ENCODE measurements at regions not wholly inside any gene's neighbourhood (a gene's known extent, or its start where the extent isn't known, plus 50 kb on each side); places are given as distances from the start of the nearest gene placed in this dataset.
A peak's percentile ranks its signal among the peaks of the same experiment; 100 is the strongest.

- CTCF ChIA-PET: interaction anchor here (0.6 to 6.4 kb wide), 18 partner anchors 20 to 137 kb away, joined by 3 to 114 read pairs (median 4); partner anchors contain the start of gene ARF6
- Histone ChIP-seq H2AFZ (ENCODE audit: insufficient read depth, low read depth, low read length, poor library complexity, severe bottlenecking) (no peak overlapping the region), H3K4me3 (ENCODE audit: control extremely low read depth in 1 of 5, extremely low read depth in 1 of 5, insufficient read depth in 1 of 5, low read depth in 2 of 5, low read length in 4 of 5) (no peak overlapping the region), H3K9me3 (ENCODE audit: control extremely low read depth in 1 of 3, control insufficient read depth in 2 of 3, insufficient read depth in 1 of 3, low read length in 2 of 3) (no peaks in the 10 kb centered on the region), H3K4me1 (ENCODE audit: control insufficient read depth in 2 of 2, insufficient read depth in 2 of 2, low read length in 2 of 2) (peaks cover 52 to 58% of the 10 kb centered on the region in 2 donors), H3K36me3 (replicated peaks in 1 of 2; ENCODE audit: control extremely low read depth in 1 of 2, control insufficient read depth in 1 of 2, extremely low read depth in 1 of 2, insufficient read depth in 2 of 2, low read length in 1 of 2) (peaks cover 0 to 3% of the 10 kb centered on the region in 2 experiments), H4K20me1 (ENCODE audit: control insufficient read depth, insufficient read depth, low read length, poor library complexity, severe bottlenecking) (no peaks in the 10 kb centered on the region), H3K27me3 (replicated peaks in 1 of 4; ENCODE audit: control extremely low read depth in 1 of 4, control insufficient read depth in 3 of 4, insufficient read depth in 4 of 4, low read length in 3 of 4) (no peaks in the 10 kb centered on the region), H3K4me2 (replicated peaks; ENCODE audit: low read depth, low read length, poor library complexity, severe bottlenecking) (peak overlapping the region; percentile 82), H3K79me2 (ENCODE audit: control insufficient read depth, insufficient read depth, low read length) (peaks cover 20% of the 10 kb centered on the region), H3K9ac (ENCODE audit: low read length) (peak overlapping the region; percentile 1), H3K27ac (ENCODE audit: low read length in 2 of 2) (peak overlapping the region; percentile 98 to 99)
- Mint-ChIP-seq H3K27ac (peak overlapping the region; percentile 96), H3K4me3 (peak overlapping the region; percentile 87), H3K9me3 (ENCODE audit: insufficient read depth) (no peaks in the 10 kb centered on the region), H3K4me1 (peaks cover 55% of the 10 kb centered on the region), H3K27me3 (no peaks in the 10 kb centered on the region)
- 0% methylated on average over 2 of the region's 5 CpGs for WGBS (ENCODE audit: insufficient coverage)
- ATAC-seq (ENCODE audit: low read depth) (peak; percentile 39), DNase-seq (peak; percentile 66)
- POLR2A ChIA-PET: interaction anchor here (0.6 to 3.9 kb wide), 16 partner anchors 10 to 136 kb away, joined by 3 to 45 read pairs (median 4); partner anchors contain the start of gene VCPKMT
- intact Hi-C loops (cut with micrococcal nuclease): no loop called here
- no peak for TF ChIP-seq CTCF (IDR thresholded peaks at IDR 0.05)
- TF ChIP-seq EZH2 (IDR thresholded peaks at IDR 0.05; ENCODE audit: borderline replicate concordance, insufficient read depth, low read depth, low read length, poor library complexity, severe bottlenecking): no peak
These were observed 106.4 kb downstream of the ARF6 start for GRCh38 chr14:49999146-49999761.

GRCh38 chr14:49999826-50000379 lies 107.0 kb downstream of the ARF6 start:
- Histone ChIP-seq H3K36me3 (replicated peaks in 1 of 2; ENCODE audit: control extremely low read depth in 1 of 2, control insufficient read depth in 1 of 2, extremely low read depth in 1 of 2, insufficient read depth in 2 of 2, low read length in 1 of 2) (peaks cover 0 to 3% of the 10 kb centered on the region in 2 experiments), H3K4me1 (ENCODE audit: control insufficient read depth in 2 of 2, insufficient read depth in 2 of 2, low read length in 2 of 2) (peaks cover 58 to 61% of the 10 kb centered on the region in 2 donors), H3K9ac (ENCODE audit: low read length) (peak overlapping the region; percentile 43), H3K4me2 (replicated peaks; ENCODE audit: low read depth, low read length, poor library complexity, severe bottlenecking) (peak overlapping the region; percentile 82), H2AFZ (ENCODE audit: insufficient read depth, low read depth, low read length, poor library complexity, severe bottlenecking) (peak overlapping the region; percentile 40), H3K4me3 (ENCODE audit: control extremely low read depth in 1 of 5, extremely low read depth in 1 of 5, insufficient read depth in 1 of 5, low read depth in 2 of 5, low read length in 4 of 5) (no peak overlapping the region), H3K27me3 (replicated peaks in 1 of 4; ENCODE audit: control extremely low read depth in 1 of 4, control insufficient read depth in 3 of 4, insufficient read depth in 4 of 4, low read length in 3 of 4) (no peaks in the 10 kb centered on the region), H3K79me2 (ENCODE audit: control insufficient read depth, insufficient read depth, low read length) (peaks cover 16% of the 10 kb centered on the region), H3K27ac (ENCODE audit: low read length in 2 of 2) (peak overlapping the region; percentile 98 to 99), H3K9me3 (ENCODE audit: control extremely low read depth in 1 of 3, control insufficient read depth in 2 of 3, insufficient read depth in 1 of 3, low read length in 2 of 3) (no peaks in the 10 kb centered on the region), H4K20me1 (ENCODE audit: control insufficient read depth, insufficient read depth, low read length, poor library complexity, severe bottlenecking) (no peaks in the 10 kb centered on the region)
- ChIA-PET POLR2A (interaction anchor here (0.6 to 4.8 kb wide), 17 partner anchors 9 to 137 kb away, joined by 3 to 45 read pairs (median 5); partner anchors contain the start of genes ARF6 and VCPKMT), CTCF (interaction anchor here (0.6 to 6.4 kb wide), 22 partner anchors 9 to 147 kb away, joined by 3 to 114 read pairs (median 5); partner anchors contain the start of genes ARF6 and NEMF)
- WGBS (ENCODE audit: insufficient coverage): 58% methylated on average over 9 of the region's 13 CpGs
- no peak for ATAC-seq (ENCODE audit: low read depth)
- intact Hi-C loops (cut with micrococcal nuclease): no loop called here
- Mint-ChIP-seq H3K27me3 (no peaks in the 10 kb centered on the region), H3K9me3 (ENCODE audit: insufficient read depth) (no peaks in the 10 kb centered on the region), H3K4me1 (peaks cover 60% of the 10 kb centered on the region), H3K4me3 (peak overlapping the region; percentile 87), H3K27ac (peak overlapping the region; percentile 96)
- no peak for DNase-seq
- TF ChIP-seq EZH2 (IDR thresholded peaks at IDR 0.05; ENCODE audit: borderline replicate concordance, insufficient read depth, low read depth, low read length, poor library complexity, severe bottlenecking): no peak
- no peak for TF ChIP-seq CTCF (IDR thresholded peaks at IDR 0.05)
